ENCODE measurements at regions not wholly inside any gene's neighbourhood (a gene's known extent, or its start where the extent isn't known, plus 50 kb on each side); places are given as distances from the start of the nearest gene placed in this dataset.

- intact Hi-C loops (cut with DNase I): no loop called here
- WGBS, 3 donors: 94 to 98% (median 95%) methylated on average over 3 of the region's 3 CpGs
- Histone ChIP-seq H3K4me3 (no peak overlapping the region), H3K27ac (no peak overlapping the region), H3K36me3 (no peaks in the 10 kb centered on the region), H3K9me3 (no peaks in the 10 kb centered on the region), H3K4me1 (ENCODE audit: insufficient read depth) (no peaks in the 10 kb centered on the region), H3K27me3 (no peaks in the 10 kb centered on the region)
- no peak for DNase-seq
- TF ChIP-seq POLR2A (IDR thresholded peaks at IDR 0.05) (no peak), EP300 (IDR thresholded peaks at IDR 0.05) (no peak), CTCF (IDR thresholded peaks at IDR 0.05) (no peak)
Measured at GRCh38 chr1:73327998-73328397, 870.0 kb downstream of the LRRIQ3 start.

- H3K4me3 ChIP-seq: no peak overlapping the region
- intact Hi-C loops (cut with DNase I): no loop called here
- no peaks in the 10 kb centered on the region for H3K36me3 ChIP-seq
- no peak for DNase-seq
- H3K9me3 ChIP-seq: no peaks in the 10 kb centered on the region
- 83 to 95% (median 89%) methylated on average over 3 of the region's 3 CpGs for WGBS, 3 donors
- TF ChIP-seq EP300 (IDR thresholded peaks at IDR 0.05) (no peak), POLR2A (IDR thresholded peaks at IDR 0.05) (no peak)
- H3K27me3 ChIP-seq: no peaks in the 10 kb centered on the region
- H3K4me1 ChIP-seq (ENCODE audit: insufficient read depth): no peaks in the 10 kb centered on the region
- H3K27ac ChIP-seq: no peak overlapping the region
Measured at GRCh38 chr1:73327180-73327793, 870.7 kb downstream of the LRRIQ3 start.

- no peaks in the 10 kb centered on the region for H3K27me3 ChIP-seq
- intact Hi-C loops (cut with DNase I): no loop called here
- H3K36me3 ChIP-seq: no peaks in the 10 kb centered on the region
- H3K4me3 ChIP-seq: no peak overlapping the region
- H3K27ac ChIP-seq: no peak overlapping the region
- no peaks in the 10 kb centered on the region for H3K4me1 ChIP-seq (ENCODE audit: insufficient read depth)
- 87 to 89% (median 88%) methylated on average over 5 of the region's 5 CpGs for WGBS, 3 donors
- DNase-seq: no peak
- no peaks in the 10 kb centered on the region for H3K9me3 ChIP-seq
- TF ChIP-seq CTCF (IDR thresholded peaks at IDR 0.05) (no peak), EP300 (IDR thresholded peaks at IDR 0.05) (no peak), POLR2A (IDR thresholded peaks at IDR 0.05) (no peak)
Measured at GRCh38 chr1:73326663-73327062, 871.3 kb downstream of the LRRIQ3 start.

GRCh38 chr1:73310797-73311381 is 887.1 kb downstream of the LRRIQ3 start:
- Histone ChIP-seq H3K27ac (no peak overlapping the region), H3K27me3 (no peaks in the 10 kb centered on the region), H3K4me3 (no peak overlapping the region), H3K36me3 (no peaks in the 10 kb centered on the region), H3K4me1 (ENCODE audit: insufficient read depth) (peaks cover 2% of the 10 kb centered on the region), H3K9me3 (no peaks in the 10 kb centered on the region)
- 11 to 26% (median 25%) methylated on average over 4 of the region's 4 CpGs for WGBS, 3 donors
- intact Hi-C loops (cut with DNase I): no loop called here
- TF ChIP-seq POLR2A (IDR thresholded peaks at IDR 0.05): no peak
- no peak for TF ChIP-seq CTCF (IDR thresholded peaks at IDR 0.05)
- no peak for TF ChIP-seq EP300 (IDR thresholded peaks at IDR 0.05)
- no peak for DNase-seq

GRCh38 chr1:73306899-73307555 is 890.9 kb downstream of the LRRIQ3 start:
- DNase-seq: no peak
- WGBS, 3 donors: 85 to 96% (median 94%) methylated on average over 2 of the region's 2 CpGs
- Histone ChIP-seq H3K4me3 (no peak overlapping the region), H3K4me1 (ENCODE audit: insufficient read depth) (peaks cover 2% of the 10 kb centered on the region), H3K9me3 (no peaks in the 10 kb centered on the region), H3K36me3 (no peaks in the 10 kb centered on the region), H3K27ac (no peak overlapping the region), H3K27me3 (no peaks in the 10 kb centered on the region)
- intact Hi-C loops (cut with DNase I): no loop called here
- TF ChIP-seq CTCF (IDR thresholded peaks at IDR 0.05) (no peak), POLR2A (IDR thresholded peaks at IDR 0.05) (no peak), EP300 (IDR thresholded peaks at IDR 0.05) (no peak)

Measured in ovary (tissue), 7 donors.